WERI-Rb-1 (cell line): ENCODE measurements at regions not wholly inside any gene's neighbourhood (a gene's known extent, or its start where the extent isn't known, plus 50 kb on each side); places are given as distances from the start of the nearest gene placed in this dataset.

Source experiments
- DNase-seq: peaks from one replicate; pipeline ENCODE4 v3.0.0-alpha.2; 2020
- H3K27ac ChIP-seq: fragments of 250-450 bp; sonication (Bioruptor Pico); 2 replicates; pipeline ENCODE4 v1.5.1; 2020; ENCODE audit warnings: mild to moderate bottlenecking, moderate library complexity
- H3K27me3 ChIP-seq: fragments of 250-450 bp; sonication (Bioruptor Pico); 2 replicates; pipeline ENCODE4 v1.5.1; 2021; ENCODE audit warnings: mild to moderate bottlenecking, low read depth, moderate library complexity; ENCODE audit not compliant: insufficient read depth, severe bottlenecking
- H3K36me3 ChIP-seq: fragments of 250-450 bp; sonication (Bioruptor Pico); 2 replicates; pipeline ENCODE4 v1.5.1; 2020; ENCODE audit warnings: mild to moderate bottlenecking, moderate library complexity
- H3K4me3 ChIP-seq: 2 replicates; pipeline ENCODE4 v1.5.1; 2011; ENCODE audit warnings: low read depth, mild to moderate bottlenecking, control low read depth, low read length
- H3K9me3 ChIP-seq: fragments of 250-450 bp; sonication (Bioruptor Pico); 2 replicates; pipeline ENCODE4 v1.5.1; 2021; ENCODE audit warnings: mild to moderate bottlenecking, moderate library complexity; ENCODE audit not compliant: severe bottlenecking
- CTCF ChIP-seq: IDR thresholded peaks from 2 replicates; pipeline ENCODE4 v1.5.1; 2011; ENCODE audit warnings: low read depth, mild to moderate bottlenecking, control low read depth, inconsistent platforms, low read length

GRCh38 chr21:20249401-20249800 is 748.8 kb upstream of the NCAM2 start:
- TF ChIP-seq CTCF, result no peak
- no peaks in the 10 kb centered on the region for H3K9me3 ChIP-seq
- peaks cover 18% of the 10 kb centered on the region for H3K27me3 ChIP-seq
- no peak for DNase-seq
- H3K27ac ChIP-seq, result no peak overlapping the region
- no peak overlapping the region for H3K4me3 ChIP-seq
- no peaks in the 10 kb centered on the region for H3K36me3 ChIP-seq

GRCh38 chr21:20250337-20250736 is 747.9 kb upstream of the NCAM2 start:
- Histone ChIP-seq H3K9me3 (no peaks in the 10 kb centered on the region), H3K27ac (no peak overlapping the region), H3K4me3 (no peak overlapping the region), H3K27me3 (peaks cover 20% of the 10 kb centered on the region), H3K36me3 (no peaks in the 10 kb centered on the region)
- no peak for DNase-seq
- no peak for TF ChIP-seq CTCF

GRCh38 chr21:20253261-20253660 is 744.9 kb upstream of the NCAM2 start:
- Histone ChIP-seq H3K27me3 (peaks cover 29% of the 10 kb centered on the region), H3K4me3 (no peak overlapping the region), H3K9me3 (no peaks in the 10 kb centered on the region), H3K27ac (no peak overlapping the region), H3K36me3 (no peaks in the 10 kb centered on the region)
- no peak for TF ChIP-seq CTCF
- DNase-seq, result no peak

GRCh38 chr21:20254964-20255363 is 743.2 kb upstream of the NCAM2 start:
- H3K9me3 ChIP-seq, result no peaks in the 10 kb centered on the region
- no peak for TF ChIP-seq CTCF
- H3K4me3 ChIP-seq, result no peak overlapping the region

GRCh38 chr21:20257052-20257740 is 741.0 kb upstream of the NCAM2 start:
- no peaks in the 10 kb centered on the region for H3K36me3 ChIP-seq
- no peak overlapping the region for H3K4me3 ChIP-seq
- no peaks in the 10 kb centered on the region for H3K9me3 ChIP-seq
- no peak for TF ChIP-seq CTCF
- no peak overlapping the region for H3K27ac ChIP-seq
- DNase-seq, result no peak
- H3K27me3 ChIP-seq, result peaks cover 35% of the 10 kb centered on the region

More at GRCh38 chr21:20254964-20255363, 743.2 kb upstream of the NCAM2 start:
- DNase-seq, result no peak
- Histone ChIP-seq H3K36me3 (no peaks in the 10 kb centered on the region), H3K27me3 (peaks cover 34% of the 10 kb centered on the region), H3K27ac (no peak overlapping the region)

- no peak overlapping the region for H3K27ac ChIP-seq
- H3K36me3 ChIP-seq, result no peaks in the 10 kb centered on the region
- H3K27me3 ChIP-seq, result peaks cover 36% of the 10 kb centered on the region
- no peak for DNase-seq
- H3K9me3 ChIP-seq, result no peaks in the 10 kb centered on the region
- TF ChIP-seq CTCF, result no peak
- no peak overlapping the region for H3K4me3 ChIP-seq
Measured at GRCh38 chr21:20258542-20258941, 739.7 kb upstream of the NCAM2 start.
